ENCODE measurements at regions not wholly inside any gene's neighbourhood (a gene's known extent, or its start where the extent isn't known, plus 50 kb on each side); places are given as distances from the start of the nearest gene placed in this dataset.
A peak's percentile ranks its signal among the peaks of the same experiment; 100 is the strongest.
"Not testable (repeated sequence)": the region's sequence is repeated elsewhere in the genome, so short reads cannot be mapped to it uniquely, and the experiment has no call there.

DNA sequence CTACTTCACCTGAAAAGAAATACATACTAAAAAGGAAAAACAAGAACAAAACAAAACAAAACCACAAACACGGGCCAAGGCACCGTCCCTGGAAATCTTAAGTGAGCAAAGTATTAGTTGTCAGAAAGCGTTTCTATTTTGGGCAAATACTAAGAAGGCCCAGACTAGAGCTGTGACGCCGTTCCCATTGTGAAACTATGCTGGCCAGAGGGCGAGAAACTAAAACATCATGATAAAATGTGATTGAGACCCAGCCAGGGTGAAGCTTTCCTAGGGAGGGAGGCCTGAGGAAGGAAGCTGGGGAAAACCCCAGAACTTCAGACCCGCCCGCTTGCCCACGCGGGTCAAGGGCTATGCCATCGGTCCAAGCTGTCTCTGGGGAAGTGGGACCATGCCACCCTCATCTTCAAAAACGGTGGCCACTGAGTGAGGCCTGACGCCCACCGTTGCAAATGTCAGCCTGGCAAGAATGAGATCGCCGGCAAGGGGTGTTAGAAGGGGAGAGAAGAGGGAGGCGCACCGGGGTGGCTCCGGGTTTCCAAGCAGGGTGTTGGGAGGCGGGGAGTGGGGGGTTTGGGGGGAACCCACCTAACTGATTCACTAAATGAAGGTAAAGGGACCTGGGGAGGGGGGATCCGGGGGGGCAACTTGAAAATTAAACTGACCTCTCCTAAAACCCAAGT is 1950.9 kb upstream of the DEFB115 start (continued):
- TF ChIP-seq, protein P1, sequence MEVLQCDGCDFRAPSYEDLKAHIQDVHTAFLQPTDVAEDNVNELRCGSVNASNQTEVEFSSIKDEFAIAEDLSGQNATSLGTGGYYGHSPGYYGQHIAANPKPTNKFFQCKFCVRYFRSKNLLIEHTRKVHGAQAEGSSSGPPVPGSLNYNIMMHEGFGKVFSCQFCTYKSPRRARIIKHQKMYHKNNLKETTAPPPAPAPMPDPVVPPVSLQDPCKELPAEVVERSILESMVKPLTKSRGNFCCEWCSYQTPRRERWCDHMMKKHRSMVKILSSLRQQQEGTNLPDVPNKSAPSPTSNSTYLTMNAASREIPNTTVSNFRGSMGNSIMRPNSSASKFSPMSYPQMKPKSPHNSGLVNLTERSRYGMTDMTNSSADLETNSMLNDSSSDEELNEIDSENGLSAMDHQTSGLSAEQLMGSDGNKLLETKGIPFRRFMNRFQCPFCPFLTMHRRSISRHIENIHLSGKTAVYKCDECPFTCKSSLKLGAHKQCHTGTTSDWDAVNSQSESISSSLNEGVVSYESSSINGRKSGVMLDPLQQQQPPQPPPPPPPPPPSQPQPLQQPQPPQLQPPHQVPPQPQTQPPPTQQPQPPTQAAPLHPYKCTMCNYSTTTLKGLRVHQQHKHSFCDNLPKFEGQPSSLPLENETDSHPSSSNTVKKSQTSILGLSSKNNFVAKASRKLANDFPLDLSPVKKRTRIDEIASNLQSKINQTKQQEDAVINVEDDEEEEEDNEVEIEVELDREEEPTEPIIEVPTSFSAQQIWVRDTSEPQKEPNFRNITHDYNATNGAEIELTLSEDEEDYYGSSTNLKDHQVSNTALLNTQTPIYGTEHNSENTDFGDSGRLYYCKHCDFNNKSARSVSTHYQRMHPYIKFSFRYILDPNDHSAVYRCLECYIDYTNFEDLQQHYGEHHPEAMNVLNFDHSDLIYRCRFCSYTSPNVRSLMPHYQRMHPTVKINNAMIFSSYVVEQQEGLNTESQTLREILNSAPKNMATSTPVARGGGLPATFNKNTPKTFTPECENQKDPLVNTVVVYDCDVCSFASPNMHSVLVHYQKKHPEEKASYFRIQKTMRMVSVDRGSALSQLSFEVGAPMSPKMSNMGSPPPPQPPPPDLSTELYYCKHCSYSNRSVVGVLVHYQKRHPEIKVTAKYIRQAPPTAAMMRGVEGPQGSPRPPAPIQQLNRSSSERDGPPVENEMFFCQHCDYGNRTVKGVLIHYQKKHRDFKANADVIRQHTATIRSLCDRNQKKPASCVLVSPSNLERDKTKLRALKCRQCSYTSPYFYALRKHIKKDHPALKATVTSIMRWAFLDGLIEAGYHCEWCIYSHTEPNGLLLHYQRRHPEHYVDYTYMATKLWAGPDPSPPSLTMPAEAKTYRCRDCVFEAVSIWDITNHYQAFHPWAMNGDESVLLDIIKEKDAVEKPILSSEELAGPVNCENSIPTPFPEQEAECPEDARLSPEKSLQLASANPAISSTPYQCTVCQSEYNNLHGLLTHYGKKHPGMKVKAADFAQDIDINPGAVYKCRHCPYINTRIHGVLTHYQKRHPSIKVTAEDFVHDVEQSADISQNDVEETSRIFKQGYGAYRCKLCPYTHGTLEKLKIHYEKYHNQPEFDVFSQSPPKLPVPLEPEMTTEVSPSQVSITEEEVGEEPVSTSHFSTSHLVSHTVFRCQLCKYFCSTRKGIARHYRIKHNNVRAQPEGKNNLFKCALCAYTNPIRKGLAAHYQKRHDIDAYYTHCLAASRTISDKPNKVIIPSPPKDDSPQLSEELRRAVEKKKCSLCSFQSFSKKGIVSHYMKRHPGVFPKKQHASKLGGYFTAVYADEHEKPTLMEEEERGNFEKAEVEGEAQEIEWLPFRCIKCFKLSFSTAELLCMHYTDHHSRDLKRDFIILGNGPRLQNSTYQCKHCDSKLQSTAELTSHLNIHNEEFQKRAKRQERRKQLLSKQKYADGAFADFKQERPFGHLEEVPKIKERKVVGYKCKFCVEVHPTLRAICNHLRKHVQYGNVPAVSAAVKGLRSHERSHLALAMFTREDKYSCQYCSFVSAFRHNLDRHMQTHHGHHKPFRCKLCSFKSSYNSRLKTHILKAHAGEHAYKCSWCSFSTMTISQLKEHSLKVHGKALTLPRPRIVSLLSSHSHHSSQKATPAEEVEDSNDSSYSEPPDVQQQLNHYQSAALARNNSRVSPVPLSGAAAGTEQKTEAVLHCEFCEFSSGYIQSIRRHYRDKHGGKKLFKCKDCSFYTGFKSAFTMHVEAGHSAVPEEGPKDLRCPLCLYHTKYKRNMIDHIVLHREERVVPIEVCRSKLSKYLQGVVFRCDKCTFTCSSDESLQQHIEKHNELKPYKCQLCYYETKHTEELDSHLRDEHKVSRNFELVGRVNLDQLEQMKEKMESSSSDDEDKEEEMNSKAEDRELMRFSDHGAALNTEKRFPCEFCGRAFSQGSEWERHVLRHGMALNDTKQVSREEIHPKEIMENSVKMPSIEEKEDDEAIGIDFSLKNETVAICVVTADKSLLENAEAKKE (CRISPR knock-in tag; IDR thresholded peaks at IDR 0.05), result no peak
- no peak for TF ChIP-seq STAT1 (IDR thresholded peaks at IDR 0.05; ENCODE audit: unreplicated experiment)
- no peak for TF ChIP-seq NANOG (IDR thresholded peaks at IDR 0.05; ENCODE audit: borderline replicate concordance)
- TF ChIP-seq POLR2AphosphoS5 (IDR thresholded peaks at IDR 0.05; ENCODE audit: low read depth), result no peak
- TF ChIP-seq EZH2phosphoT487 (IDR thresholded peaks at IDR 0.05; ENCODE audit: unreplicated experiment), result no peak

DNA sequence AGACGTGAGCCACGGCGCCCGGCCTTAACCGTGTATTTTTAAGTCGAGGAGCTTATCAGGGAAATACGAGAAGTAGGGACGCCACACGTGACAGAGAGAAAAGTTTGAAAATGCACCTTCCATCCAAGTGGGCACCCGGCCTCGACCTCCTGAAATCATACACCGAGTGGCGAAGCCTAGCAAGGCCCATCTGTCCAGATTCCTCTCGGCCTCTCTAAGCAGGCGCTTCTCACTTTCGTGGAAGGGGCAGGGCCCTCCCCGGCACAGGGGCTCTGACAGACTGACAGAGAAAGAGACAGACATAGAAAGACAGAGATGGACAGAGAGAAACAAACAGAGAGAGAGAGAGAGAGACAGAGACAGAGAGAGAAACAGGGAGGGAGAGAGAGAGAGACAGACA is 1950.0 kb upstream of the DEFB115 start:
- H3K36me3 ChIP-seq (ENCODE audit: insufficient read depth); H3K4me1 Mint-ChIP-seq; DNase-seq (ENCODE audit: low spot score); H3K4me1 ChIP-seq (ENCODE audit: insufficient read depth); H3K4me3 ChIP-seq; H3K27ac Mint-ChIP-seq; H2AFZ ChIP-seq; H3K4me3 Mint-ChIP-seq; H4K20me1 ChIP-seq (replicated peaks; ENCODE audit: insufficient read depth); H3K27ac ChIP-seq (ENCODE audit: low read depth); ATAC-seq; H3F3A ChIP-seq (replicated peaks; ENCODE audit: low read depth); H3K9me2 ChIP-seq (ENCODE audit: insufficient read depth); H3K79me2 ChIP-seq (replicated peaks; ENCODE audit: insufficient read depth); H3K4me2 ChIP-seq: not testable (repeated sequence)
- peaks cover 42% of the 10 kb centered on the region for H3K27me3 ChIP-seq (ENCODE audit: insufficient read depth)
- H3K36me3 Mint-ChIP-seq (ENCODE audit: low read depth), result peaks cover 81% of the 10 kb centered on the region
- H3K9me3 Mint-ChIP-seq, result peaks cover 98% of the 10 kb centered on the region
- peaks cover 30% of the 10 kb centered on the region for H3K27me3 Mint-ChIP-seq (ENCODE audit: insufficient read depth, low read depth, poor library complexity)

DNA sequence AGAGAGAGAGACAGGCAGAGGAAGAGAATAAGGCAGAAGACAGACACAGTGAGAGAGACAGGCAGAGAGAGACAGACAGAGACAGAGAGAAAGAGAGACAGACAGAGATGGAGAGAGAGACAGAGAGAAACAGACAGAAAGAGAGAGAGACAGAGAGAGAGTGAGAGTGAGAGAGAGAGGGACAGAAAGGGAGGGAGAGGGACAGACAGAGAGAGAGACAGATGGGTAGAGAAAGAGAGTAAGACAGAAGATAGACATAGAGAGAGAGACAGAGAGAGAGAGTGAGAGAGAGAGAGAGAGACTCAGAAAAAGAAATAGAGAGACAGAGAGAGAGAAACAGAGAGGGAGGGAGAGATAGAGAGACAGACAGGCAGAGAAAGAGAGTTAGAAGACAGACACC is 1948.5 kb upstream of the DEFB115 start:
- H3K9me2 ChIP-seq (ENCODE audit: insufficient read depth); DNase-seq (ENCODE audit: low spot score); H4K20me1 ChIP-seq (replicated peaks; ENCODE audit: insufficient read depth); H3K4me3 ChIP-seq; H2AFZ ChIP-seq; H3K4me3 Mint-ChIP-seq; H3K4me1 ChIP-seq (ENCODE audit: insufficient read depth); H3K4me2 ChIP-seq; ATAC-seq; H3K36me3 ChIP-seq (ENCODE audit: insufficient read depth); H3K4me1 Mint-ChIP-seq; H3K79me2 ChIP-seq (replicated peaks; ENCODE audit: insufficient read depth); H3K27ac Mint-ChIP-seq; H3F3A ChIP-seq (replicated peaks; ENCODE audit: low read depth); H3K27ac ChIP-seq (ENCODE audit: low read depth): not testable (repeated sequence)
- Mint-ChIP-seq H3K27me3 (ENCODE audit: insufficient read depth, low read depth, poor library complexity) (peaks cover 30% of the 10 kb centered on the region), H3K36me3 (ENCODE audit: low read depth) (peaks cover 80% of the 10 kb centered on the region), H3K9me3 (peaks cover 98% of the 10 kb centered on the region)
- H3K27me3 ChIP-seq (ENCODE audit: insufficient read depth), result peaks cover 43% of the 10 kb centered on the region

DNA sequence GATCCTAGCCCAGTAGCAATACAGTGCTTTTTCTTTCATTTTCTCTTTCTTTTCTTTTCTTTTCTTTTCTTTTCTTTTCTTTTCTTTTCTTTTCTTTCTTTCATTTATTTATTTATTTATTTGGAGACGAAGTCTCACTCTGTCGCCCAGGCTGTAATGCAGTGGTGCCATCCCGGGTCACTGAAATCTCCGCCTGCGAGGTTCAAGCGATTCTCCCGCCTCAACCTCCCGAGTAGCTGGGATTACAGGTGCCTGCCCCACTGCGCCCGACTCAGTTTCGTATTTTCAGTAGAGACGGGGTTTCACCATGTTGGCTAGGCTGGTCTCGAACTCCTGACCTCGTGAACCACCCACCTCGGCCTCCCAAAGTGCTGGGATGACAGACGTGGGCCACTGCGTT is 1948.0 kb upstream of the DEFB115 start:
- H3K79me2 ChIP-seq (replicated peaks; ENCODE audit: insufficient read depth); H3F3A ChIP-seq (replicated peaks; ENCODE audit: low read depth); H3K36me3 ChIP-seq (ENCODE audit: insufficient read depth); H4K20me1 ChIP-seq (replicated peaks; ENCODE audit: insufficient read depth); DNase-seq (ENCODE audit: low spot score); H3K4me1 Mint-ChIP-seq; H3K27ac ChIP-seq (ENCODE audit: low read depth); H3K27ac Mint-ChIP-seq; H3K4me2 ChIP-seq; H3K4me3 Mint-ChIP-seq; H2AFZ ChIP-seq; H3K9me2 ChIP-seq (ENCODE audit: insufficient read depth); H3K4me3 ChIP-seq; ATAC-seq; H3K4me1 ChIP-seq (ENCODE audit: insufficient read depth): not testable (repeated sequence)
- peaks cover 43% of the 10 kb centered on the region for H3K27me3 ChIP-seq (ENCODE audit: insufficient read depth)
- Mint-ChIP-seq H3K36me3 (ENCODE audit: low read depth) (peaks cover 80% of the 10 kb centered on the region), H3K9me3 (peaks cover 98% of the 10 kb centered on the region), H3K27me3 (ENCODE audit: insufficient read depth, low read depth, poor library complexity) (peaks cover 34% of the 10 kb centered on the region)

DNA sequence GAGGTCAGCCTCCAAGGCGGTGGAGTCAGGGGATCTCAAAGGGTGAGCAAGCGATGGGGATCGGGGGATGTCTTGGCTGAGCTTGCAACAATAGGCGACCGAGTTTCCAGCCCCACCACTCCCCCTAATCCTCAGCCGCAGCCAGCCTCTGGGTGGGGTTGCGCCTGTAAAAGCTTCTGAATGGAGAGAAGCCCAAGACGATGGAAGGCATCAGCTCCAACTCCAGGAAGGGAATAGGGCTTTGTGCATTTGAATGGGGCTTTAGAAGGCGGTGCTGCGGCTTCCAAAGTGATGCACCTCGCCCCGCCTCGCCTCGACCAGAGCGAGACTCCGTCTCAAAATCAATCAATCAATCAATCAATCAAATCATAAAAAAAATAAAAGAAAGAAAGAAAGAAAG is 1946.4 kb upstream of the DEFB115 start:
- DNase-seq (ENCODE audit: low spot score), result peak; percentile 24
- not testable (repeated sequence) for H3K36me3 ChIP-seq (ENCODE audit: insufficient read depth); H3K4me1 Mint-ChIP-seq; H3K27ac Mint-ChIP-seq; H3K9me2 ChIP-seq (ENCODE audit: insufficient read depth); ATAC-seq; H3K4me1 ChIP-seq (ENCODE audit: insufficient read depth); H3K27ac ChIP-seq (ENCODE audit: low read depth); H3K79me2 ChIP-seq (replicated peaks; ENCODE audit: insufficient read depth); H3K4me3 Mint-ChIP-seq; H3F3A ChIP-seq (replicated peaks; ENCODE audit: low read depth); H2AFZ ChIP-seq; H4K20me1 ChIP-seq (replicated peaks; ENCODE audit: insufficient read depth)
- H3K9me3 Mint-ChIP-seq, result peaks cover 91% of the 10 kb centered on the region
- peaks cover 28% of the 10 kb centered on the region for H3K27me3 ChIP-seq (ENCODE audit: insufficient read depth)
- H3K4me2 ChIP-seq, result peak overlapping the region; percentile 62; the same call in 1 of the 2 replicates
- peaks cover 23% of the 10 kb centered on the region for H3K27me3 Mint-ChIP-seq (ENCODE audit: insufficient read depth, low read depth, poor library complexity)
- H3K4me3 ChIP-seq, result peak overlapping the region; percentile 41
- H3K36me3 Mint-ChIP-seq (ENCODE audit: low read depth), result peaks cover 69% of the 10 kb centered on the region
